ENCODE measurements at regions not wholly inside any gene's neighbourhood (a gene's known extent, or its start where the extent isn't known, plus 50 kb on each side); places are given as distances from the start of the nearest gene placed in this dataset.

GRCh38 chr4:14359991-14360390 lies 642.3 kb upstream of the CPEB2 start:
- TF ChIP-seq, protein P1, sequence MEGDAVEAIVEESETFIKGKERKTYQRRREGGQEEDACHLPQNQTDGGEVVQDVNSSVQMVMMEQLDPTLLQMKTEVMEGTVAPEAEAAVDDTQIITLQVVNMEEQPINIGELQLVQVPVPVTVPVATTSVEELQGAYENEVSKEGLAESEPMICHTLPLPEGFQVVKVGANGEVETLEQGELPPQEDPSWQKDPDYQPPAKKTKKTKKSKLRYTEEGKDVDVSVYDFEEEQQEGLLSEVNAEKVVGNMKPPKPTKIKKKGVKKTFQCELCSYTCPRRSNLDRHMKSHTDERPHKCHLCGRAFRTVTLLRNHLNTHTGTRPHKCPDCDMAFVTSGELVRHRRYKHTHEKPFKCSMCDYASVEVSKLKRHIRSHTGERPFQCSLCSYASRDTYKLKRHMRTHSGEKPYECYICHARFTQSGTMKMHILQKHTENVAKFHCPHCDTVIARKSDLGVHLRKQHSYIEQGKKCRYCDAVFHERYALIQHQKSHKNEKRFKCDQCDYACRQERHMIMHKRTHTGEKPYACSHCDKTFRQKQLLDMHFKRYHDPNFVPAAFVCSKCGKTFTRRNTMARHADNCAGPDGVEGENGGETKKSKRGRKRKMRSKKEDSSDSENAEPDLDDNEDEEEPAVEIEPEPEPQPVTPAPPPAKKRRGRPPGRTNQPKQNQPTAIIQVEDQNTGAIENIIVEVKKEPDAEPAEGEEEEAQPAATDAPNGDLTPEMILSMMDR (IDR thresholded peaks at IDR 0.05; ENCODE audit: low read depth, low read length, missing input control), result no peak
- no peak for TF ChIP-seq YY1 (IDR thresholded peaks at IDR 0.05)
- TF ChIP-seq RAD21 (IDR thresholded peaks at IDR 0.05), result no peak
- TF ChIP-seq HNF4A (conservative IDR thresholded peaks at IDR 0.05), result no peak
- no peaks in the 10 kb centered on the region for H3K4me1 ChIP-seq (ENCODE audit: control insufficient read depth in 4 of 4, insufficient read depth in 4 of 4, low read length in 3 of 4)
- DNase-seq (ENCODE audit: low spot score), result no peak
- no peaks in the 10 kb centered on the region for H3K36me3 ChIP-seq (ENCODE audit: control insufficient read depth in 4 of 4, insufficient read depth in 3 of 4, low read depth in 1 of 4, low read length in 3 of 4)
- no peak overlapping the region for H3K27ac ChIP-seq (ENCODE audit: low read depth in 1 of 2, low read length in 2 of 2)
- no peak overlapping the region for H3K4me3 ChIP-seq (ENCODE audit: low read depth in 1 of 3, low read length in 3 of 3)
- no peaks in the 10 kb centered on the region for H3K9me3 ChIP-seq (ENCODE audit: control insufficient read depth in 4 of 4, low read length in 3 of 4)
- H3K27me3 ChIP-seq (ENCODE audit: control insufficient read depth in 4 of 4, insufficient read depth in 4 of 4, low read length in 3 of 4), result peaks cover 0 to 3% (median 0%) of the 10 kb centered on the region in 4 donors
- H3K9ac ChIP-seq (ENCODE audit: low read depth in 1 of 2, low read length in 2 of 2), result no peak overlapping the region
- WGBS, result 79% methylated on average over 4 of the region's 4 CpGs

GRCh38 chr4:14361084-14361483 lies 641.2 kb upstream of the CPEB2 start:
- DNase-seq (ENCODE audit: low spot score), result no peak
- no peak overlapping the region for H3K4me3 ChIP-seq (ENCODE audit: low read depth in 1 of 3, low read length in 3 of 3)
- no peaks in the 10 kb centered on the region for H3K36me3 ChIP-seq (ENCODE audit: control insufficient read depth in 4 of 4, insufficient read depth in 3 of 4, low read depth in 1 of 4, low read length in 3 of 4)
- no peak overlapping the region for H3K27ac ChIP-seq (ENCODE audit: low read depth in 1 of 2, low read length in 2 of 2)
- no peak overlapping the region for H3K9ac ChIP-seq (ENCODE audit: low read depth in 1 of 2, low read length in 2 of 2)
- H3K27me3 ChIP-seq (ENCODE audit: control insufficient read depth in 4 of 4, insufficient read depth in 4 of 4, low read length in 3 of 4), result no peaks in the 10 kb centered on the region
- TF ChIP-seq EGR1 (IDR thresholded peaks at IDR 0.05; ENCODE audit: low read depth in 2 of 2), result no peak
- no peak for TF ChIP-seq FOXA1 (IDR thresholded peaks at IDR 0.05)
- TF ChIP-seq MAX (IDR thresholded peaks at IDR 0.05), result no peak
- TF ChIP-seq YY1 (IDR thresholded peaks at IDR 0.05), result no peak
- TF ChIP-seq, protein P2, sequence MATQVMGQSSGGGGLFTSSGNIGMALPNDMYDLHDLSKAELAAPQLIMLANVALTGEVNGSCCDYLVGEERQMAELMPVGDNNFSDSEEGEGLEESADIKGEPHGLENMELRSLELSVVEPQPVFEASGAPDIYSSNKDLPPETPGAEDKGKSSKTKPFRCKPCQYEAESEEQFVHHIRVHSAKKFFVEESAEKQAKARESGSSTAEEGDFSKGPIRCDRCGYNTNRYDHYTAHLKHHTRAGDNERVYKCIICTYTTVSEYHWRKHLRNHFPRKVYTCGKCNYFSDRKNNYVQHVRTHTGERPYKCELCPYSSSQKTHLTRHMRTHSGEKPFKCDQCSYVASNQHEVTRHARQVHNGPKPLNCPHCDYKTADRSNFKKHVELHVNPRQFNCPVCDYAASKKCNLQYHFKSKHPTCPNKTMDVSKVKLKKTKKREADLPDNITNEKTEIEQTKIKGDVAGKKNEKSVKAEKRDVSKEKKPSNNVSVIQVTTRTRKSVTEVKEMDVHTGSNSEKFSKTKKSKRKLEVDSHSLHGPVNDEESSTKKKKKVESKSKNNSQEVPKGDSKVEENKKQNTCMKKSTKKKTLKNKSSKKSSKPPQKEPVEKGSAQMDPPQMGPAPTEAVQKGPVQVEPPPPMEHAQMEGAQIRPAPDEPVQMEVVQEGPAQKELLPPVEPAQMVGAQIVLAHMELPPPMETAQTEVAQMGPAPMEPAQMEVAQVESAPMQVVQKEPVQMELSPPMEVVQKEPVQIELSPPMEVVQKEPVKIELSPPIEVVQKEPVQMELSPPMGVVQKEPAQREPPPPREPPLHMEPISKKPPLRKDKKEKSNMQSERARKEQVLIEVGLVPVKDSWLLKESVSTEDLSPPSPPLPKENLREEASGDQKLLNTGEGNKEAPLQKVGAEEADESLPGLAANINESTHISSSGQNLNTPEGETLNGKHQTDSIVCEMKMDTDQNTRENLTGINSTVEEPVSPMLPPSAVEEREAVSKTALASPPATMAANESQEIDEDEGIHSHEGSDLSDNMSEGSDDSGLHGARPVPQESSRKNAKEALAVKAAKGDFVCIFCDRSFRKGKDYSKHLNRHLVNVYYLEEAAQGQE (IDR thresholded peaks at IDR 0.05), result no peak
- TF ChIP-seq, protein P3, sequence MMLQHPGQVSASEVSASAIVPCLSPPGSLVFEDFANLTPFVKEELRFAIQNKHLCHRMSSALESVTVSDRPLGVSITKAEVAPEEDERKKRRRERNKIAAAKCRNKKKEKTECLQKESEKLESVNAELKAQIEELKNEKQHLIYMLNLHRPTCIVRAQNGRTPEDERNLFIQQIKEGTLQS (IDR thresholded peaks at IDR 0.05), result no peak
- TF ChIP-seq GABPA (IDR thresholded peaks at IDR 0.05 in 1 of 2, conservative IDR thresholded peaks at IDR 0.05 in 1 of 2), result no peak
- no peak for TF ChIP-seq HNF4A (conservative IDR thresholded peaks at IDR 0.05)
- no peak for TF ChIP-seq RXRA (IDR thresholded peaks at IDR 0.05)
- 73% methylated on average over 3 of the region's 3 CpGs for WGBS
- no peaks in the 10 kb centered on the region for H3K4me1 ChIP-seq (ENCODE audit: control insufficient read depth in 4 of 4, insufficient read depth in 4 of 4, low read length in 3 of 4)
- no peaks in the 10 kb centered on the region for H3K9me3 ChIP-seq (ENCODE audit: control insufficient read depth in 4 of 4, low read length in 3 of 4)

- H3K27ac ChIP-seq (ENCODE audit: low read depth in 1 of 2, low read length in 2 of 2), result no peak overlapping the region
- TF ChIP-seq SP1 (IDR thresholded peaks at IDR 0.05) (no peak), RXRA (IDR thresholded peaks at IDR 0.05) (no peak), YY1 (IDR thresholded peaks at IDR 0.05) (no peak), GABPA (IDR thresholded peaks at IDR 0.05 in 1 of 2, conservative IDR thresholded peaks at IDR 0.05 in 1 of 2) (no peak), TAF1 (conservative IDR thresholded peaks at IDR 0.05) (no peak), FOXA1 (IDR thresholded peaks at IDR 0.05) (no peak)
- H3K27me3 ChIP-seq (ENCODE audit: control insufficient read depth in 4 of 4, insufficient read depth in 4 of 4, low read length in 3 of 4), result no peaks in the 10 kb centered on the region
- H3K9me3 ChIP-seq (ENCODE audit: control insufficient read depth in 4 of 4, low read length in 3 of 4), result no peaks in the 10 kb centered on the region
- no peaks in the 10 kb centered on the region for H3K4me1 ChIP-seq (ENCODE audit: control insufficient read depth in 4 of 4, insufficient read depth in 4 of 4, low read length in 3 of 4)
- H3K36me3 ChIP-seq (ENCODE audit: control insufficient read depth in 4 of 4, insufficient read depth in 3 of 4, low read depth in 1 of 4, low read length in 3 of 4), result no peaks in the 10 kb centered on the region
- no peak for DNase-seq (ENCODE audit: low spot score)
- no peak overlapping the region for H3K4me3 ChIP-seq (ENCODE audit: low read depth in 1 of 3, low read length in 3 of 3)
- H3K9ac ChIP-seq (ENCODE audit: low read depth in 1 of 2, low read length in 2 of 2), result no peak overlapping the region
Measured at GRCh38 chr4:14362385-14362784, 639.9 kb upstream of the CPEB2 start.

Data from liver (tissue), 8 donors.